GM18508 (cell line): ENCODE measurements at regions not wholly inside any gene's neighbourhood (a gene's known extent, or its start where the extent isn't known, plus 50 kb on each side); places are given as distances from the start of the nearest gene placed in this dataset.

Experiments used
- ATAC-seq: cut with Tn5 transposase; IDR thresholded peaks from one replicate; pipeline ENCODE4 v1.9.1; 2021; ENCODE audit warnings: moderate number of reproducible peaks; ENCODE audit not compliant: insufficient read depth, unreplicated experiment

DNA sequence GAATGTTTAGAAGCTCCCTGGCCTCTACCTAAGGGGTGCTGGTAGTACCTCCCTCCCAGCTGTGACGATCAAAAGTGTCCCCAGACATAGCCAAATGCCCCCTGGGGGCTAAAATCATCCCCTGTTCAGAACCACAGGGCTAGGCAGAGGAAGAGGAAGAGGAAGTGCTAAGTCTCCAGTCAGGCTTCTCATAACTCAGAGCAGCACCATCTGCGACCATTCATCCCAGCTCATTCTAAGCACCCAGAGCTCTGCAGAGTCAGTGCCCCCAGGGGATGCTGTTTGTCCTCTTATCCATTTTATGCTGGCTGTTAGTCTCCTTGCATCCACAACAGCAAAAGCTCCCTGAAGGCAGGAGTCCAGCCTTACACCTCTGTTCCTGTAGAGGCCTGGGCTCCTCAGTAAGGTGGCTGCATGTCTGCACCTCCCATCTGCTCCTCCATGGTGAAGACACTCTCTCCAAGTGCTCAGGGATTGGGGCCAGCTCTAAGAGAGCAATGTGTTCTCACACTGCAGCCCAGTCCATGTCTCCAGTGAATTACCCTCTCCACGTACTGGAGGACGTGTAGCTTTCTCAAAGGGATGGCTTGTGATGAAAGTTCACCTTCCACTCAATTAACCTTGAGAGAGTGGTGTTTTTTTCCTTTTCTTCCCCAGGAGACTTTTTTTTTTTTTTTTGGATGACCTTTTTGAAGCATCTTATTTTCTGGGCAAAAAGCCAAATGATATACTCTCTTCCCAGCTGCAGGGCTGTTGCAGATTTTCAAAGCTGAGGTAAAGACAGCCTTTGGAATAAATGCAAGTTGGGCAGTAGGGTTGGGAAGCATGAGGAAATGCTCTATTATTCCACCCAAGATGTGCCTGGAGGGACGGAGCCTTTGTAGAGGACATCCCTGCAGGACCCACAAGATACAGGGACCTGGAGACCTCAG lies 158.9 kb upstream of the SLC14A2 start:
- ATAC-seq, result no peak

DNA sequence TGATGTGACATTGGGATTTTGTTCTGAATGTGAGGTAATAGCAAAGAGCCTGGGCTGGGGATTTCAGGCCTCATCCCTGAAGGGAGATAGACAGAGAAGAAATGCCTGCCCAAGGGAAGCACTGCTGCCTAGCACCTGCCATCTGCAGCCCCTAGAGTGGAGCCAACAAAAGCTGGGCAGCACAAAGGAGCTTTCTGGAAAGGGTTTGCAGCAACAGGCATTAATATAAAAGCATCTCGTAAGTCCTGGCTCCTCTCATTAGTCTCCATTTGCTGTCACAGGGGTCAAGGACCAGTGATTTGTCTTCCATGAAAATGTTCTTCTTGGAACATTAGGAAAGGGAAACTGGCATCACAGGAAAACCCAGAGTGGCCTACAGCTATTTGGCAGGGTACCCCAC lies 157.2 kb upstream of the SLC14A2 start:
- no peak for ATAC-seq

DNA sequence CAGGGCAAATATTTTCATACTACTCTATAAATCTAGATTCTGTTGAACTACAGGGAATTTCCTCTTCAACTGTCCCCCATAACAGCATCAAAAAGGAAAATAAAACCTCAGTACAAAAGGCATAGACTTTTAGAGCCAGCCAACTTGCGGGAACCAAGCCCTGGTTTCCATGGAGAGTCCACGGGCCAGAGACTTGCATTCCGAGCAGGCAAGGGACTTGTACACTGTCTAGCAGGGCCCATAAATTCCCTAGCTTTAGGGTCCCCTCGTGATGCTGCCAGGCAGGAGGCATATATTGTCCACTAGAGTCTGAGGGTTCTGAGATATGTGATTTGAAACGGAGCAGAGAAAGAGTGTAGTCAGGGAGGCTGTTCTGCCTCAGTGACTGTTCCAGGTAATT lies 153.1 kb upstream of the SLC14A2 start:
- no peak for ATAC-seq

DNA sequence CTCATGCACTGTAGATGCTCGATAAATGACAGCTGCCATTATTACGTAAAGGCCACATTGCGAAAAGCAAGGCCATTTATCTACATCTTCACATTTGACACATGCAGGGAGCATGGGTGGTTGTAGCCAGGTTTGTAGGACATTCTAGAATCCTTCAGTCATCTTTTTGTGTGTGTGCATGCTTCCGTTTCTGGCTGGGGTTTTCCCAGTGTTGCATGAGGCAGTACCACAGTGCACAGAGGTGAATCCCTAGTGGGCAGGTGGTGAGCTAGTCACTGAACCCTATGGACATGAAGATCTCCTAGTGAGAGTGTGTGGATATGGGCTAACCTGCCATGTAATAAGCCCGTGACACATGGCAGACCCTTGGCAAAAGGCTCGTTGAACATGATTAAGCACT lies 151.8 kb upstream of the SLC14A2 start:
- no peak for ATAC-seq

DNA sequence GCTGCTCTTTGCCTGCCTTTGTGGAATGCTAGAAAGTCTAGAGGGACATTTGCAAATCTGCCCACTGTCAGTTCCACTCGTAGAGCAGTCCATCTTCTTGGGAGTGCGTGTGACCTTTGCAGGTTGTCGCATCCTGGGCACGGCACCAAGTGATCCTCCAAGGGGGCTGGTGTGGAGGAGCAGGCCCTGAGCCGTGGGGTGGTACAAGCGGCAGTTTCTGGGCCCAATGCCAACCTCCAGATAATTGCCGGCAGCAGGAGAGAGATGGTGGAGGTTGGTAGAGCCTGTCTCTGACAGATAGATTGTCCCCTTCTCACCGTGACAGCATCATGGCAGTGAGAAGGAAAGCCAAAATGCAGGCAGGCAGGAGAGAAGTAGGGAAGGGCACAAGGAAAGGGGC lies 150.7 kb upstream of the SLC14A2 start:
- no peak for ATAC-seq

DNA sequence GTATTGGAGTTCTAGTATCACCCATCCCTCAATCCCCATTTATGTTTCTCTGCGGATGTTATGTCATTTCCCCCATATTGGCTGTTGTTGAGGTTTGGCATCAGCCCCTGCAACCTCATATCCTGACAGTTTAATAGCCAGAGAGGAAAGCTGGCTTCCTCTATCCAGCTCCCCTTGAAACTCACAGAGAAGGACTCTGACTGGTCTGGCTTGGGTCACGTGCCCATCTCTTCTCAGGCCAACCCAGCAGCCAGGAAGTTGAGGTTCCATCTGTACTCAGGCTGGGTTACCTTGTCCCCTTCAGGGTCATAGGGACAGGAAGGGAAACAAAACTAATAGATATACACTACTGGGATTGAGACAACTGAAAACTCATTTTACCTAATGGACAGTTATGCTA lies 148.0 kb upstream of the SLC14A2 start:
- ATAC-seq, result no peak

DNA sequence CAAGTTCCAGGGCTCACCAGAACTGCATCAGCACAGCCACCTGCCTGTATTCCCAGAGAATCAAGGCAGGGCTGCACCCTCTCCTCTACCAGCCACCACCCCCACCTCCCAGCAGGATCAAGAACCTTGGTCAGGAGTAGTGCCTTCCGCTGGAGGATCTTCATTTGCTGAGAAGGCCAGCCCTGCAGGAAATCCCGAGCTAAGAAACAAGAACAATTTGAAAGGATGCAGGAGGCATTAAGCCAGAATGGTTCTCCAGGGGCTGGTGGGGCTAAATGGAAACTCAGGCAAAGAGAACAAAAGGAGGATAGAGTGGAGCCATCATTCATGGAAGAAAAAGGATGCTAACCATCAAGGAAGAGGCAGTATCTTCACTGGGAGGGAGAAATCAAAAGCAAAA lies 147.3 kb upstream of the SLC14A2 start:
- ATAC-seq, result no peak

DNA sequence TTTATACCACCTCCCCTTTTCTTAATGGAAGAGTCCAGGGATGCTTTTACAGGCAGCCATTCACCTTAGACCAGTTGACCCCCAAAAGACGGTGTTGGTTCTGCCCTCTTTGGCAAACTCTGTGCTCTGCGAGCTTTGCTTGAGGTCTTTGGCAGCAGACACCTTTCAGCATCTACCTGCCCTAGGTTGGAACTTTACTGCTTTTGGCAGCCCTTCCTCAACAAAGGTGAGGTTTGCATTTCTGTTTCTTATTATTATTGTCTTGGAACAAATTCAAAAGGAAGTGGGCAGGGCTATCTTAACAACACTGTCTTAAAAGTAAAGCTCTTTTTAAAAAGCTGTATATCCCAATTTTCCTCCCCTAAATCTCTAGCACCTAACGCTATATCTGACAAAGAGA lies 136.4 kb upstream of the SLC14A2 start:
- ATAC-seq, result no peak

DNA sequence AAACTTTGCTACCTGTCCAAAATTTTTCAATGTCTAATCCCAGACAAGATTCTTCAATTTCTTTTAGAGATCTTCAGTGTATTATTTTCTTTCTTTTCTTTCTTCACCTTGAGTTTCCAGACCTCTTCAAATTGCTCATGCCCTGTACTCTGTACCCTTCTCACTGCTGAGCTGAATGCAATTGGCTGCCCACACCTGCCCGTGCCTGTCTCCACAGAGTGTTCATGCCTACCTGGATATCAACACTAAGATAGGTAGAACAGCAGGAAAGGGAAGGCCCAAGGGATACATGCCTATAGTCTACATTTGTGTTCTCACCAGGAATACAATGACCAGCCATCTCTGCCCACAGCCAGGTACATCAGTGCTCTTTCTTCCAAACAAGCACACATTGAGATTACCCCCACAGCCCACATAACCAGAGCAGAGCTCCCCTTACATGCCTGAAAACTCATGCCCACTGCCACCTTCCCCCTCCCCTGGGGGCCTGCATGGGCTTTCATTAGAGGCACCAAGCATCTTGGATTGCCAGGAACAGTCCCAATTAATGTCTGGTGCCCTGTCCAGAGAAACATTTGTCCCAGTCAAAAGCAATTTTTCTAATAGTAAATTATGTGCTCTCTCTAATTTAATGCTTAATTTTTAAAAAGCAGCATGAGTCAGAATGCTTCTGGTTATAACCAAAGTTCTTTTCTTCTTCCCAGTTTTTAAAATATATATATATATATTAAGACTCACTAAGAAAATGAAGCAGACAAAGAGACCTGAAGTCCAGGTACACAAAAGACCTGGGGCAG lies 134.9 kb upstream of the SLC14A2 start:
- ATAC-seq, result no peak

DNA sequence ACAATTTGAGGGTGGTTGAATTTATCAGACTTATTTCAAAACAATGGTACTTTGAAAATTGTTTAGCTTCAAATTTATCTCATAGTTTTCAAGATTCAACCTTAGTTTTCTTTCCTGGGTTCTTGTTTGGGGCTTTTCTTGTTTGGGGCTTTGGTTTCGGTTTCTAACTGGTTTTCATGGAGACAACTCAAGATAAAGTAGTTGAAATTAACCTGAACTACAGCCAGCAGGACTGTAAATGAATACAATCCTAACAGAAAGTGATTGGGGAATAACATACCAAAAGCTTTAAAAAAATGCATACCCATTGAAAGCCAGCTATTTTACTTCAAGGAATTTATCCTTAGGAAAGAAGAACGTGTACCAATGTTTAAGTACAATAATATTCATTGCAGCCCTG lies 133.5 kb upstream of the SLC14A2 start:
- ATAC-seq, result no peak

DNA sequence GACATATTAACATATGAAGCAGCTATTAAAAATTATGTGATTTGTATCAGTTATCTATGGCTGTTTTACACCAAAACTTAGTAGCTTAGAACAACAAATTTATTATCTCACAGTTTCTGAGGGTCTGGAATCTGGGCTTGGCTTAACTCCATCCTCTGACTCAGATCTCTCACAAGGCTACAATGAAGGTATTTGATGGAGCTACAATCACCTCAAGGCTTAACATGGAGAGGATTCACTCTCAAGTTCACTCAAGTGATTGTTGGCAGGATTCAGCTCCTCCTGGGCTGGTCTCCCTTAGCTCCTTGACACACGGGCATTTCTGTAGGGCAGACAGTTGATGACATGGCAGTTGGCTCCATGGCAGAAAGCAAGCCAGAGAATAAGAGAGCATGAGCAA lies 133.0 kb upstream of the SLC14A2 start:
- ATAC-seq, result no peak

DNA sequence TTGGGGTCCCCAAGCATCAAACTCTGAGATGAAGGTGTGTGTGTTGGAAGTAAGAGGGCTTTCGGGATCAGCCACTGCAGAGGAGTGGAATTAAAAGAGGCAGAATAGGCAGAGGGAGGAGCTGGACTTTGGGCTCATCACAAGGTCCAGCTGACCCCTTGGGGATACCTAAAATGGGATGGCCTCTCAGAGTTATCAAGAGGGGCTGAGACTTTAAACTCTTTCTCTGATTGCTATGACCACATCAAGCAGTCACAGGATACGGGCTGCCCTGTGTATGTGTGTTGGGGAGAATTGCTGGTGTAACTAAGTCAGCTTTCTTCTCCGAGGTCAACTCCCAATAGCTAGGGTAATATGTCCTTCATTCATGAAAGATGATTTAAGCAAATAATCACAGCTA lies 127.7 kb upstream of the SLC14A2 start:
- no peak for ATAC-seq

DNA sequence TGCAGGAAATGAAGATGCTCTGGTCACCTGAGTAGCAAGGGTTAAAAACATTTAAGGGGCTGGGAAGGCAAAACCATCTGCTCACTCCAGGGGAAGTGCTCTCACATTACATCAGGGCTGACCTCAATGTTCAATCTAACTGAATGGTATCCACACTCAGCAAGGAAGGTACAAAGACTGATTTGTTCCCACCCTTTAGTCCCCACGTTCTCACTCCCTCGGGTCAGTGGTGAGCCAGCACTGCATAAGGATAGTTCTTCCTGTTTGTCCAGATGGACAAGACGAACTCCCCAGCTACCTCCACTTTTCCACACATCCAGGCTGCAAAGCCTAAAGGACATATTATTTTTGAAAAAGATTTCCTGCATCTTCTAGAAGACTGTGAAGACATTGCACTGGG lies 126.6 kb upstream of the SLC14A2 start:
- ATAC-seq, result no peak

DNA sequence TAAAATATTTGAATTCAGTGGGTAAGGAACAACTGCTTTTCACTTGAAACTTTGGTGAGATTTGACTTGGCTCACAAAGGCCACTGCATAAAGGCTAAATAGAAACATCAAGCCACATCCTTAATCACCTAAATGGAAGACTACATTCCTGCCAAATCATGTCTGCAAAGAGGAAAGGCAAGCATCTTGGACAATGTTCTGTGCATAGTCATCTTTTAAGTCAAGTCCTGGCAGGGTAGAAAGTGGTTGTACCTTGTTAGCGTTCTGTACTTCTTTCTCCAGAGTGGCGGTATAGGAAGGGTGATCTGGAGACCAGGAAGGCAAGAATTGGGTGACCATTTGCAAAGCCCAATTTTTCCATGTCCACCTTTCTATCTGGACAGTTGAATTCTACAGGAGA lies 121.4 kb upstream of the SLC14A2 start:
- ATAC-seq, result no peak

DNA sequence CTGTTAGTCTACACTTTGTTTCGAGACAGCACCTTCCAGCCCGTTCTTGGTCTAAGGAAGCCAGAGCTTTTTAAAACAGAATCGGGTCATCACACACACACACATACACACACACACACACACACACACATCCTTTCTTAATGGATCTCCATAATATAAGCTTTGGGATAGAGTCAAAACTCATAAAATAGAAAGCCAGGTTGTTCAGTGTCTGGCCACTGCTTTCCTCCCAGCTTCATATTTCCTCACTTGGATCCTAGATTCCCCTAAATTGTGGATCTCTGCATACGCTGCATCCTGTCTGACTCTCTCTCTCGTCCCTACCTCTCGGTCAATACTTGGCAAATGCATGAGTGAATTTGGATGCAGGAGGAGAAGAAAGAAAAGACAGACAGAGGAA lies 120.5 kb upstream of the SLC14A2 start:
- ATAC-seq, result no peak

DNA sequence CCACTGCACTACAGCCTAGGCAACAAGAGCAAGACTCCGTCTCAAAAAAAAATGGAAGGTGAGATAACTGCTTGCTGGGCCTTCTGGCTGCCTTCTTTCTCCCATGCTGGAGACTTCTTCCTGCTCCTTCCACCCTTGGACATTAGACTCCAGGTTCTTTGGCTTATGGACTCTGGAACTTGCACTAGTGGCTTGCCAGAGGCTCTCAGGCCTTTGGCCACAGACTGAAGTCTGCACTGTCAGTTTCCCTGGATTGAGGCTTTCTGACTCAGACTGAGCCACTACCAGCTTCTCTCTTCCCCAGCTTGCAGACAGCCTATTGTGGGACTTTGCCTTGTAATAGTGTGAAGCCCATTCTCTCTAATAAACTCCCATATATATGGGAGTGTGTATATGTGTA lies 118.5 kb upstream of the SLC14A2 start:
- ATAC-seq, result no peak

DNA sequence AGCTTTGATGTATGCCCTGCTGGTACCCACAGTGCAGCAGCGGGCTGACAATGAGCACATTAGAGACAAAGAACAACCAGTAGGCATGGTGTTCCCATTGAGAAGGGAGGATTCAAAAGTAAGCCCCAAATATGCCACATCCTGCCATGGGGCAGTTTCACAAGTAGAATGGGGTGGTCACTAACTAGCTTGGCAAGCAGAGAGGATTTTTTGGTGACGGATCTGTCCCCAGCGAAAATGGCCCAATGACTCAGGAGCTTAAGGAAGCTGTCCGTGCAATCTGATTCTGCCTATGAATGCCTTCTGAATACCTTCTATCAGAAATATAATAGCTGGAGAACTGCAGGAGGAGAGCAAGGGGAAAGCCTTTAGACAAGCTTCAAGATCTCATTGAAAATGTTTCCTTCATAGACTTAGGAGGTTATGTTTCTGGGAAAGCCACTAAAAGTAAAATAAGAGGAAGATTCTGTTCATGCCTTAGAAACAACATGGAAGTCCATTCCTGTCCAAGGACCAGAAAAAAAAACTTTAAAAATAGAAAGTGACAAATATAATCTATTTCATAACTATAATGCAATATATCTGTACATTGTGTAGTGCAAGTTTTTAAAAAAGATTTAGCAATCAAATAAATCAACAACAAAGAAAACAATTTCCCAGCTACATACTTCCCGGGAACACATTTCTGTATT lies 117.5 kb upstream of the SLC14A2 start:
- no peak for ATAC-seq

DNA sequence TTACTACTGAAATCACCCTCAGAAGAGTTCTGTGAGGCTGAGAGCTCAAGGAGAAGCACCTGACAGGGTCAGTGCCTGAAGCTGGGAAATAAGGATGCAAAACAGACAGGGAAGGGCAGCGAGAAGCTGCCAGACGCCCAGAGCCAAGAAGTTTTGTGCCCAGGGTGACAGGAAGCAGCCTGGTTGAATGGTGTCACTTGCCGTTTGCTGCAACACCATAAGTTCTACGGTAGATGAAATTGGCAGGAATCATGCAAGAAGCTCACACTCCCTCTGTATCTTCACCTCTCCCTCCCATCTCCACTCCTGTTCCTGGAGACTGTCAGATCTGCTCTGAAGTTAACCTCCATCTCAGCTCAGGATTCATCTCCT lies 117.0 kb upstream of the SLC14A2 start:
- ATAC-seq, result no peak

DNA sequence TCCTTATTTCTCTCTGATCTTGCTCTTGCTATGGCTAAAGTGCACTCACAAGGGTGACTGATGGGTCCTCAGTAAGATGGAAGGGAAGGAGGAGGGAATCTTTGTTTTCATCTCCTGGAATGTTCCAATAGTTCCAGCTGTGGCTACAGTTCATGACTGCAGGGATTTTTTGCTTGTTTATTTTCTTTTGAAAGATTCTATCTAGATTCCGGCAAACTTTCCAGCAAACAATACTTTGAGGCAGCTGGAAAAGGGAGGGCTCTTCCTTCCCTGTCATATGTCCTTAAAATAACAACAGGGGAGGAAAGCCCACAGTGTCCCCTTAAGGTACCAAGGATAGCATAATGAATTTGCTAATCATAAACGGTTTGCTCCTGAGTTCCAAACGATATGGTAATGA lies 111.3 kb upstream of the SLC14A2 start:
- ATAC-seq, result no peak

DNA sequence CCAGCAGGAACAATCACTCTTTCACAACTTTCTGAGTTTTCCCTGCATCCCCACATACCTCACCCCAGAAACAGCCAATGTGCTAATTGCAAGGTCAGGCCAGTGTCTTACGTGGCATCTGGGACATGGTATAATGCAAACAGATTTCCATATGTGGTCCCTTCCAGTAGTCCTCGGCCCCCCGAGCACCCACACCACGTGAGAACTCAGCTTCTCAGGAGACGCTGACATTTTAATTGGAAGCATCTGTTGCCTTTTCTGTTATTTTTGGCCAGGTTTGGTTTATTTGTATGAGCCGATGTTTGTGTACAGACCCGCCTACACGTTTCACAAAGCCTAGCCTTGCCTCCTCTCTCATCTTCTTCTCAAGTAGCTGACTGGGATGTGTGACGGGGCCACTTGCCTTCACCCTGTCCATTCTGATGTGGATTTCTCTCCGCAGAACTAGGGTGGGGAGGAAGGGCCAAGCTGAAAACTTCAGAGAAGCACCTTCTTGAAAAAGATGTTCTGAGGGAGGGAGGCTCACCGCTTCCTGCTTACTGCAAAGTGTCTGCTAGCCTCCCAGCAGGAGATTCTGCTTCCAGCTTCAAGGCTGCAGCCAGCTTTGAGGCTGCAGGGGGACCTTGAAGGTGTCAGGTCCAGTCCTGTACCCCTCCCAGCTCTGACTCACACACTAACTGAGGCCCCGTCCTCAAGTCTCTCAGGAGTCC lies 109.6 kb upstream of the SLC14A2 start:
- no peak for ATAC-seq

DNA sequence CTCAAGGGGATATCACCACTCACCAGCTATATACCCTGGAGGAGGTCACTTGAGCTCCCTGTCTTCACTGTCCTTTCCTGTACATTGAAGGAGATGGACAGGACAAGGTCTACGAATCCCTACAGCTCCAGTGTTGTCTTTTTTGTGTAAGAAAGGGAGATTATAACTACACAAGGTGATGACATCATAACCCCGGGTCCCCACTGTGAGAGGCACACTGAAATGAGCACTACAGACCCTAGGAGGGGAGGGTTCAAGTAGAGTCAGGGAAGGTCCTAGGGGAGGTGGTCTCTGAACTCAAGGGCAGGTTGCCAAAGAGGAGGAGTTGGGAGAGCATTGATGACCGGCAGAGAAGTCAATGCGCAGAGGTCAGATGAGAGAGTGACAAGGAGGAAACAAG lies 108.3 kb upstream of the SLC14A2 start:
- no peak for ATAC-seq
